DND-41 (cell line): ENCODE measurements at regions not wholly inside any gene's neighbourhood (a gene's known extent, or its start where the extent isn't known, plus 50 kb on each side); places are given as distances from the start of the nearest gene placed in this dataset.

Experiments used
- ATAC-seq: fragments of 200-7000 bp; cut with Tn5 transposase; 3 replicates; pipeline ENCODE4 v1.9.1; 2021; ENCODE audit warnings: low read depth; ENCODE audit not compliant: insufficient read depth
- DNase-seq: peaks from one replicate; pipeline ENCODE4 v3.0.0-alpha.2; 2020
- H2AFZ ChIP-seq: 2 replicates; pipeline ENCODE4 v1.6.0; 2012; ENCODE audit warnings: low read depth, low read length
- H3K27ac ChIP-seq: 2 replicates; pipeline ENCODE4 v1.5.1; 2012; ENCODE audit warnings: low read length, inconsistent platforms
- H3K27me3 ChIP-seq: fragments of 200-600 bp; sonication (generic); 2 replicates; pipeline ENCODE4 v1.6.0; 2012; ENCODE audit warnings: low read length, mild to moderate bottlenecking, inconsistent platforms; ENCODE audit not compliant: insufficient read depth, poor library complexity
- H3K36me3 ChIP-seq: 2 replicates; pipeline ENCODE4 v1.5.1; 2012; ENCODE audit warnings: low read length, inconsistent platforms; ENCODE audit not compliant: insufficient read depth
- H3K4me1 ChIP-seq: 2 replicates; pipeline ENCODE4 v1.5.1; 2012; ENCODE audit warnings: mild to moderate bottlenecking, low read length; ENCODE audit not compliant: insufficient read depth
- H3K4me2 ChIP-seq: 2 replicates; pipeline ENCODE4 v1.6.0; 2012; ENCODE audit warnings: mild to moderate bottlenecking, moderate library complexity, low read length, inconsistent platforms; ENCODE audit not compliant: insufficient read depth
- H3K4me3 ChIP-seq, 2 experiments: fragments of 200-600 bp in 1 of 2; shearing (Covaris generic) in 1 of 2; 2 replicates each; pipeline ENCODE4 v1.5.1; 2012 to 2016; ENCODE audit warnings: inconsistent platforms in 2 of 2, low read length in 2 of 2, mild to moderate bottlenecking in 2 of 2, low read depth in 1 of 2, moderate library complexity in 1 of 2
- H3K79me2 ChIP-seq: 2 replicates; pipeline ENCODE4 v1.6.0; 2012; ENCODE audit warnings: low read length, inconsistent platforms; ENCODE audit not compliant: insufficient read depth
- H3K9ac ChIP-seq: 2 replicates; pipeline ENCODE4 v1.6.0; 2012; ENCODE audit warnings: low read depth, mild to moderate bottlenecking, inconsistent platforms, low read length, moderate library complexity
- H3K9me3 ChIP-seq: 2 replicates; pipeline ENCODE4 v1.5.1; 2012; ENCODE audit warnings: low read length, moderate library complexity, mild to moderate bottlenecking, inconsistent platforms; ENCODE audit not compliant: insufficient read depth, severe bottlenecking
- H4K20me1 ChIP-seq: 2 replicates; pipeline ENCODE4 v1.6.0; 2012; ENCODE audit warnings: low read length; ENCODE audit not compliant: insufficient read depth
- EZH2 ChIP-seq: IDR thresholded peaks from 3 replicates; pipeline ENCODE4 v1.6.1; 2012; ENCODE audit warnings: borderline replicate concordance, low read depth, mild to moderate bottlenecking, moderate library complexity, low read length, inconsistent platforms; ENCODE audit not compliant: severe bottlenecking
- TF ChIP-seq, protein P1 (sequence below): IDR thresholded peaks from 2 replicates; pipeline ENCODE4 v1.5.1; 2012; ENCODE audit warnings: borderline replicate concordance, low read length, moderate library complexity, mild to moderate bottlenecking; ENCODE audit not compliant: poor library complexity, severe bottlenecking; ENCODE audit errors: extremely low read depth

DNA sequence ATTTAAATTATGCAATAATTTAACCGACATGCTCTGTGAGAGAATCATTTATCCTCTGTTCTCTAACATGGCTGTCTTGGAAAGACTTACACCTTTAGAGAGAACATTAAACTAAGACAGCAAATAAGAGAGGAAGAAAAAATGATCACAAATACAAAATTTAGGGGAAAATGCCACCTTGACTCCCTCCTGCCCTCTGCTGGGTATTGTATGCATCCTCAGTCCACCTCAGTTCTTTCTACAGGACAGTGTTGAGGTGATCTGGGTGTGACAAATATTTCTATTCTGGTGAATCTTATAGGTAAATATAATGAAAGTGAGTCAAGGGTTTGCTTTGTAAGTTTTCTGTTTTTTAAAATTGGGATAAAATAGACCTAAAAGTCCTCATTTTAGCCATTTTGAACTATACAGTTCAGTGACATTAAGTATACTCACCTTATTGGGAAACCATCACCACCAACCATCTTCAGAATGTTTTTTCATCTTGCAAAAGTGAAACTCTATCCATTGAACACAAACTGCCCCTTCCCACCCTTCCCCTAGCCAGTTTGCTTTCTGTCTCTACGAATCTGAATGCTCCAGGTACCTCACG, 61.5 kb upstream of the ELMO1 start:
- peaks cover 18% of the 10 kb centered on the region for H3K27me3 ChIP-seq
- no peak overlapping the region for H2AFZ ChIP-seq
- ATAC-seq: peak; percentile 64; the same call in 1 of the 3 replicates

DNA sequence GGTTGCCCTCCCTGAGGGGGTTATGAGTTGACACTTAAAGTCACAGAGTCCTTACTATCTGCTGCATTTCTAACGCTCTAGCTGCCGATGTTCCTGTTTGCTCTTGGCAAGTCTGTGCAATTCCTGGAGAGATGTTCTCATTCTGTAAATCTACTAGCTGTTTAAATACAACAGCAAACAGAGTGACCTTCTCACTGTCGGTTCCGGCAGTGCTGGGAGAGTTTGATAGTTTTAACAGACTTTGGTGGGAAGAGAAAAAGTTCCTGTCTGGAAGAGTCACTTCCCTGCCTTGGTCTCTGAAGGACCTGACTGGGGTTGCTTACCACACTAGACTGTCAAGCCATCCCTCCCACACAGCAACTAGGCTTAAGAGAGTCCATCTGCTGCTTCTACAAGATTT, 63.3 kb upstream of the ELMO1 start:
- H3K9me3 ChIP-seq: no peaks in the 10 kb centered on the region
- H3K36me3 ChIP-seq: no peaks in the 10 kb centered on the region
- H3K4me3 ChIP-seq: no peak overlapping the region
- TF ChIP-seq EZH2: no peak
- TF ChIP-seq, protein P1, sequence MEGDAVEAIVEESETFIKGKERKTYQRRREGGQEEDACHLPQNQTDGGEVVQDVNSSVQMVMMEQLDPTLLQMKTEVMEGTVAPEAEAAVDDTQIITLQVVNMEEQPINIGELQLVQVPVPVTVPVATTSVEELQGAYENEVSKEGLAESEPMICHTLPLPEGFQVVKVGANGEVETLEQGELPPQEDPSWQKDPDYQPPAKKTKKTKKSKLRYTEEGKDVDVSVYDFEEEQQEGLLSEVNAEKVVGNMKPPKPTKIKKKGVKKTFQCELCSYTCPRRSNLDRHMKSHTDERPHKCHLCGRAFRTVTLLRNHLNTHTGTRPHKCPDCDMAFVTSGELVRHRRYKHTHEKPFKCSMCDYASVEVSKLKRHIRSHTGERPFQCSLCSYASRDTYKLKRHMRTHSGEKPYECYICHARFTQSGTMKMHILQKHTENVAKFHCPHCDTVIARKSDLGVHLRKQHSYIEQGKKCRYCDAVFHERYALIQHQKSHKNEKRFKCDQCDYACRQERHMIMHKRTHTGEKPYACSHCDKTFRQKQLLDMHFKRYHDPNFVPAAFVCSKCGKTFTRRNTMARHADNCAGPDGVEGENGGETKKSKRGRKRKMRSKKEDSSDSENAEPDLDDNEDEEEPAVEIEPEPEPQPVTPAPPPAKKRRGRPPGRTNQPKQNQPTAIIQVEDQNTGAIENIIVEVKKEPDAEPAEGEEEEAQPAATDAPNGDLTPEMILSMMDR: no peak
- no peaks in the 10 kb centered on the region for H4K20me1 ChIP-seq
- H3K4me2 ChIP-seq: no peak overlapping the region
- no peaks in the 10 kb centered on the region for H3K79me2 ChIP-seq
- H3K9ac ChIP-seq: no peak overlapping the region
- ATAC-seq (no peak), DNase-seq (no peak)
- H3K27ac ChIP-seq: no peak overlapping the region
- H3K27me3 ChIP-seq: peaks cover 20% of the 10 kb centered on the region
- H3K4me1 ChIP-seq: no peaks in the 10 kb centered on the region
- no peak overlapping the region for H2AFZ ChIP-seq

More for the DNA sequence above, 61.5 kb upstream of the ELMO1 start:
- TF ChIP-seq, protein P1: peak; percentile 73
- no peak for TF ChIP-seq EZH2
- H3K9me3 ChIP-seq: no peaks in the 10 kb centered on the region
- no peak overlapping the region for H3K27ac ChIP-seq
- no peaks in the 10 kb centered on the region for H3K4me1 ChIP-seq
- H3K36me3 ChIP-seq: no peaks in the 10 kb centered on the region
- no peak overlapping the region for H3K9ac ChIP-seq
- no peaks in the 10 kb centered on the region for H3K79me2 ChIP-seq
- DNase-seq: peak; percentile 7
- H3K4me2 ChIP-seq: no peak overlapping the region
- H4K20me1 ChIP-seq: no peaks in the 10 kb centered on the region
- no peak overlapping the region for H3K4me3 ChIP-seq

DNA sequence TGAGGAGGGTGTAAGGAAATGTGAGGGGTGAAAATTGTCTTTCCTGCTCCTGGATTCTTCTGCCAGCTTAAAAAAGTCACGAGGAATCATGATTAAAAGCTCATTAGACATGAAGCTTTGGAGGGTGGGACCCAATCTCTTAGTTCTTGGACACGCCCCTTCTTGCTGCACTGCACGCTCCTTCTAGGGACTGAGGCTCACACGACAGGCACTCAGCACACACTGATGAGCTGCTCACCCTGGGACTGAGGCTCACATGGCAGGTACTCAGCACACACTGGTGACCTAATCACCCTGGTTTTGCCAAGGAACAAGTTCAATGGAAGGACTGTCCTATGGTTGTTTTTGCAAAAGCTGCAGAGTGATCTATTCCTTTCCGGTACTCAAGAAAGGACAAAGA, 65.8 kb upstream of the ELMO1 start:
- Histone ChIP-seq H3K27me3 (peaks cover 5% of the 10 kb centered on the region), H4K20me1 (no peaks in the 10 kb centered on the region), H3K27ac (no peak overlapping the region), H3K4me1 (no peaks in the 10 kb centered on the region), H3K79me2 (no peaks in the 10 kb centered on the region), H3K4me3 (no peak overlapping the region), H3K4me2 (no peak overlapping the region), H3K36me3 (no peaks in the 10 kb centered on the region), H3K9ac (no peak overlapping the region), H3K9me3 (no peaks in the 10 kb centered on the region), H2AFZ (no peak overlapping the region)
- TF ChIP-seq, protein P1: no peak
- TF ChIP-seq EZH2: no peak
- DNase-seq (no peak), ATAC-seq (no peak)

DNA sequence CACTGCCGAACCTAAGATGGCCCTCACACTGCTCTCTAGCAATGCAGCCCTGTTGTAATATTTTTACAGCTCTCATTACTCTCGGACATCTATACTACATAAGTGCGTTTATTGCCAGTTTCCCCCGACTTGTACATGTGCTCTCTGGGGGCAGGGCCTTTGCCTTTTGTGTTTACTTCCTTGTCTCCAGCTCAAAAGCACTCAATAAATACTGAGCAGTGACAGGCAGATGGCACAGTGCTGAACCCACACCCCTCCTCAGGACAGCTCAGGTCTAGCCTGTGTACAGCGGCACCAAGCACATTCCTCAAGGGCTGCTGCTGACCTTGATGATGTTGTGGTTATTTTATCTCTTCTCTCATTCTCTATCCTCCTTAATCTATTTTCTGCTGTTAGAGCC, 68.0 kb upstream of the ELMO1 start:
- Histone ChIP-seq H3K4me3 (no peak overlapping the region), H3K9me3 (no peaks in the 10 kb centered on the region), H3K36me3 (no peaks in the 10 kb centered on the region), H3K9ac (no peak overlapping the region), H3K27me3 (peaks cover 2% of the 10 kb centered on the region), H3K79me2 (no peaks in the 10 kb centered on the region), H3K27ac (no peak overlapping the region), H4K20me1 (no peaks in the 10 kb centered on the region), H2AFZ (no peak overlapping the region), H3K4me1 (no peaks in the 10 kb centered on the region), H3K4me2 (no peak overlapping the region)
- DNase-seq: no peak
- no peak for ATAC-seq
- TF ChIP-seq, protein P1: no peak
- TF ChIP-seq EZH2: no peak
